GM21737 (cell line): ENCODE measurements at regions not wholly inside any gene's neighbourhood (a gene's known extent, or its start where the extent isn't known, plus 50 kb on each side); places are given as distances from the start of the nearest gene placed in this dataset.

ENCODE experiments used
- ATAC-seq: cut with Tn5 transposase; IDR thresholded peaks from one replicate; pipeline ENCODE4 v1.9.1; 2021; ENCODE audit warnings: mild to moderate bottlenecking, moderate library complexity; ENCODE audit not compliant: unreplicated experiment

- no peak for ATAC-seq
Measured at GRCh38 chr4:14023036-14023435, 395.5 kb upstream of the BOD1L1 start.

GRCh38 chr4:14023896-14024295, 396.4 kb upstream of the BOD1L1 start:
- ATAC-seq: no peak

- ATAC-seq: no peak
Measured at GRCh38 chr4:14025111-14025510, 397.6 kb upstream of the BOD1L1 start.

- no peak for ATAC-seq
Measured at GRCh38 chr4:14025891-14026290, 398.4 kb upstream of the BOD1L1 start.

- no peak for ATAC-seq
Measured at GRCh38 chr4:14028862-14029261, 401.3 kb upstream of the BOD1L1 start.

- ATAC-seq: no peak
Measured at GRCh38 chr4:14035076-14035475, 407.6 kb upstream of the BOD1L1 start.

GRCh38 chr4:14043203-14043602, 415.7 kb upstream of the BOD1L1 start:
- ATAC-seq: no peak

- no peak for ATAC-seq
Measured at GRCh38 chr4:14046642-14047041, 419.1 kb upstream of the BOD1L1 start.

- ATAC-seq: no peak
Measured at GRCh38 chr4:14047840-14048239, 420.3 kb upstream of the BOD1L1 start.

- no peak for ATAC-seq
Measured at GRCh38 chr4:14049946-14050345, 422.4 kb upstream of the BOD1L1 start.

GRCh38 chr4:14053291-14053690, 425.8 kb upstream of the BOD1L1 start:
- ATAC-seq: no peak

GRCh38 chr4:14054391-14054790, 426.9 kb upstream of the BOD1L1 start:
- ATAC-seq: no peak

GRCh38 chr4:14059006-14059405, 431.5 kb upstream of the BOD1L1 start:
- ATAC-seq: no peak

- no peak for ATAC-seq
Measured at GRCh38 chr4:14064984-14065383, 437.5 kb upstream of the BOD1L1 start.

GRCh38 chr4:14065406-14065805, 437.9 kb upstream of the BOD1L1 start:
- no peak for ATAC-seq

- no peak for ATAC-seq
Measured at GRCh38 chr4:14066979-14067378, 439.5 kb upstream of the BOD1L1 start.

GRCh38 chr4:14069886-14070285, 442.4 kb upstream of the BOD1L1 start:
- no peak for ATAC-seq

GRCh38 chr4:14070289-14070880, 442.9 kb upstream of the BOD1L1 start:
- no peak for ATAC-seq

GRCh38 chr4:14072506-14072905, 445.0 kb upstream of the BOD1L1 start:
- no peak for ATAC-seq

- no peak for ATAC-seq
Measured at GRCh38 chr4:14076776-14077175, 449.3 kb upstream of the BOD1L1 start.

GRCh38 chr4:14078326-14078725, 450.8 kb upstream of the BOD1L1 start:
- no peak for ATAC-seq

- ATAC-seq: no peak
Measured at GRCh38 chr4:14079601-14080000, 452.1 kb upstream of the BOD1L1 start.

- no peak for ATAC-seq
Measured at GRCh38 chr4:14083150-14083549, 455.6 kb upstream of the BOD1L1 start.
